Vagina (tissue), 2 donors: ENCODE measurements at regions not wholly inside any gene's neighbourhood (a gene's known extent, or its start where the extent isn't known, plus 50 kb on each side); places are given as distances from the start of the nearest gene placed in this dataset.
"Not testable (repeated sequence)": the region's sequence is repeated elsewhere in the genome, so short reads cannot be mapped to it uniquely, and the experiment has no call there.

Source experiments
- DNase-seq, 2 donors: peaks; one replicate each; pipeline ENCODE4 v3.0.0-alpha.2; 2017; ENCODE audit errors: extremely low spot score in 2 of 2
- H3K27ac ChIP-seq: fragments of 200-600 bp; sonication (generic); one replicate; pipeline ENCODE4 v1.5.1; 2019
- H3K27me3 ChIP-seq: fragments of 200-600 bp; sonication (generic); one replicate; pipeline ENCODE4 v1.5.1; 2019
- H3K36me3 ChIP-seq, 2 donors: fragments of 200-600 bp; sonication (generic); one replicate each; pipeline ENCODE4 v1.5.1; 2017 to 2019
- H3K4me1 ChIP-seq: fragments of 200-600 bp; sonication (generic); one replicate; pipeline ENCODE4 v1.5.1; 2019
- H3K4me3 ChIP-seq, 2 donors: fragments of 200-600 bp; sonication (generic); 1 replicate in 1 of 2; 2 replicates in 1 of 2; pipeline ENCODE4 v1.5.1; 2016 to 2019
- H3K9me3 ChIP-seq: fragments of 200-600 bp; sonication (generic); one replicate; pipeline ENCODE4 v1.5.1; 2019
- POLR2A ChIP-seq, 2 donors: fragments of 450-650 bp; IDR thresholded peaks; one replicate each; pipeline ENCODE4 v1.6.1; 2017; ENCODE audit warnings: antibody characterized with exemption in 2 of 2, mild to moderate bottlenecking in 2 of 2, moderate library complexity in 2 of 2
- POLR2AphosphoS5 ChIP-seq, 2 donors: sonication (generic); formaldehyde crosslinking; IDR thresholded peaks; one replicate each; pipeline ENCODE4 v1.9.0; 2017; ENCODE audit warnings: antibody characterized with exemption in 2 of 2, mild to moderate bottlenecking in 2 of 2, low read depth in 1 of 2; ENCODE audit not compliant: insufficient read depth in 1 of 2
- intact Hi-C: fragments of 100-400 bp; cut with DNase I; formaldehyde crosslinking; loops from one replicate; pipeline ENCODE4 v1.15.1; 2023
- TF ChIP-seq, protein P1 (sequence below), 3 experiments: fragments of 450-650 bp in 2 of 3; fragments of 200-600 bp in 1 of 3; sonication (generic) in 1 of 3; IDR thresholded peaks; one replicate each; pipeline ENCODE4 v1.5.1; 2017 to 2019; ENCODE audit warnings: antibody characterized with exemption in 3 of 3, mild to moderate bottlenecking in 2 of 3, moderate library complexity in 2 of 3

GRCh38 chr4:160426233-160426632, 1323.4 kb downstream of the RAPGEF2 start:
- Histone ChIP-seq H3K27me3 (no peaks in the 10 kb centered on the region), H3K27ac (no peak overlapping the region), H3K4me1 (no peaks in the 10 kb centered on the region), H3K9me3 (no peaks in the 10 kb centered on the region), H3K36me3 (no peaks in the 10 kb centered on the region), H3K4me3 (no peak overlapping the region)
- intact Hi-C loops = no loop called here
- TF ChIP-seq, protein P1, sequence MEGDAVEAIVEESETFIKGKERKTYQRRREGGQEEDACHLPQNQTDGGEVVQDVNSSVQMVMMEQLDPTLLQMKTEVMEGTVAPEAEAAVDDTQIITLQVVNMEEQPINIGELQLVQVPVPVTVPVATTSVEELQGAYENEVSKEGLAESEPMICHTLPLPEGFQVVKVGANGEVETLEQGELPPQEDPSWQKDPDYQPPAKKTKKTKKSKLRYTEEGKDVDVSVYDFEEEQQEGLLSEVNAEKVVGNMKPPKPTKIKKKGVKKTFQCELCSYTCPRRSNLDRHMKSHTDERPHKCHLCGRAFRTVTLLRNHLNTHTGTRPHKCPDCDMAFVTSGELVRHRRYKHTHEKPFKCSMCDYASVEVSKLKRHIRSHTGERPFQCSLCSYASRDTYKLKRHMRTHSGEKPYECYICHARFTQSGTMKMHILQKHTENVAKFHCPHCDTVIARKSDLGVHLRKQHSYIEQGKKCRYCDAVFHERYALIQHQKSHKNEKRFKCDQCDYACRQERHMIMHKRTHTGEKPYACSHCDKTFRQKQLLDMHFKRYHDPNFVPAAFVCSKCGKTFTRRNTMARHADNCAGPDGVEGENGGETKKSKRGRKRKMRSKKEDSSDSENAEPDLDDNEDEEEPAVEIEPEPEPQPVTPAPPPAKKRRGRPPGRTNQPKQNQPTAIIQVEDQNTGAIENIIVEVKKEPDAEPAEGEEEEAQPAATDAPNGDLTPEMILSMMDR (IDR thresholded peaks at IDR 0.05) = no peak
- TF ChIP-seq POLR2AphosphoS5 (IDR thresholded peaks at IDR 0.05; ENCODE audit: insufficient read depth in 1 of 2, low read depth in 1 of 2) (no peak), POLR2A (IDR thresholded peaks at IDR 0.05) (no peak)
- no peak for DNase-seq

DNA sequence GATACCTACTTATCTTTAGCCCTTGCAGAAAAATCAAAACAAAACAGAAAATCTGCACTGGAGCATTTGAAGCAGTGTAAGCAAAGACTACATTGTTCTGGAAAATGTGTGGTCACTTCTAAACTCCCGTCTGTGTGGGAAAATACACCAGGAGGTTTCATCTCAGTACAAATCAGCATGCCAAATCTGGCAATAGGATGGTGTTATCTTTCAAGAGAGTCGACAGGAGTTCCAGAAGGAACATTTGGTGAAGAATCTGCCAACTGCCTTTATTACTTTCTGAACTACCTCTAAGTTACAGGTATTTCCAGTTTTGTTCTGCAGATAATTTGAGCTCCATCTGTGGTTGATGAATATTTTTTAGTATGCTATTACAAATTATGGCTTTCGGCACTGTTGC, 1348.0 kb downstream of the RAPGEF2 start:
- H3K9me3 ChIP-seq = no peaks in the 10 kb centered on the region
- H3K27ac ChIP-seq = no peak overlapping the region
- H3K4me1 ChIP-seq = no peaks in the 10 kb centered on the region
- intact Hi-C loops = no loop called here
- DNase-seq = no peak
- TF ChIP-seq, protein P1 (IDR thresholded peaks at IDR 0.05) = no peak
- TF ChIP-seq POLR2A (IDR thresholded peaks at IDR 0.05) (no peak), POLR2AphosphoS5 (IDR thresholded peaks at IDR 0.05; ENCODE audit: insufficient read depth in 1 of 2, low read depth in 1 of 2) (no peak)
- no peaks in the 10 kb centered on the region for H3K27me3 ChIP-seq
- H3K4me3 ChIP-seq = no peak overlapping the region
- H3K36me3 ChIP-seq = no peaks in the 10 kb centered on the region

DNA sequence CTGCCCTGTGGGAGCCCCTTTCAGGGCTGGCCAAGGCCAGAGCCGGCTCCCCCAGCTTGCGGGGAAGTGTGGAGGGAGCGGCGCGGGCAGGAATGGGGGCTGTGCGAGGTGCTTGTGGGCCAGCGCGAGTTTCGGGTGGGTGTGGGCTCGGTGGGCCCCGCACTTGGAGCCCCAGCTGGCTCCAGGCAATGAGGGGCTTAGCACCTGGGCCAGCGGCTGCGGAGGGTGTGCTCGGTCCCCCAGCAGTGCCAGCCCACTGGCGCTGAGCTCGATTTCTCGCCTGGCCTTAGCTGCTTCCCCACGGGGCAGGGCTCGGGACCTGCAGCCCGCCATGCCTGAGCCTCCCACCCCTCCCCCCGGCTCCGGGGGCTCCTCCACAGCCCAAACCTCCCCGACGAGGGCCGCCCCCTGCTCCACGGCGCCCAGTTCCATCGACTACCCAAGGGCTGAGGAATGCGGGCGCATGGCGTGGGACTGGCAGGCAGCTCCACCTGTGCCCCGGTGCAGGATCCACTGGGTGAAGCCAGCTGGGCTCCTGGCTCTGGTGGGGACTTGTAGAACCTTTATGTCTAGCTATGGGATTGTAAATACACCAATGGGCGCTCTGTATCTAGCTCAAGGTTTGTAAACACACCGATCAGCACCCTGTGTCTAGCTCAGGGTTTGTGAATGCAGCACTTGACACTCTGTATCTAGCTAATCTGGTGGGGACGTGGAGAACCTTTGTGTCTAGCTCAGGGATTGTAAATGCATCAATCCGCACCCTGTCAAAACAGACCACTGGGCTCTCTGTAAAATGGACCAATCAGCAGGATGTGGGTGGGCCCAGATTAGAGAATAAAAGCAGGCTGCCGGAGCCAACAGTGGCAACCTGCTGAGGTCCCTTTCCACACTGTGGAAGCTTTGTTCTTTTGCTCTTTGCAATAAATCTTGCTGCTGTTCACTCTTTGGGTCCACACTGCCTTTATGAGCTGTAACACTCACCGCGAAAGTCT, 1379.1 kb downstream of the RAPGEF2 start:
- intact Hi-C loops, DNase-seq, H3K4me3 ChIP-seq: not testable (repeated sequence)

GRCh38 chr4:160485071-160485687, 1382.3 kb downstream of the RAPGEF2 start:
- no peaks in the 10 kb centered on the region for H3K27me3 ChIP-seq
- no peak overlapping the region for H3K4me3 ChIP-seq
- intact Hi-C loops = no loop called here
- TF ChIP-seq POLR2A (IDR thresholded peaks at IDR 0.05) = no peak
- no peak for TF ChIP-seq POLR2AphosphoS5 (IDR thresholded peaks at IDR 0.05; ENCODE audit: insufficient read depth in 1 of 2, low read depth in 1 of 2)
- TF ChIP-seq, protein P1 (IDR thresholded peaks at IDR 0.05) = no peak
- H3K27ac ChIP-seq = no peak overlapping the region
- DNase-seq = no peak
- no peaks in the 10 kb centered on the region for H3K4me1 ChIP-seq
- H3K9me3 ChIP-seq = no peaks in the 10 kb centered on the region
- no peaks in the 10 kb centered on the region for H3K36me3 ChIP-seq

More for the DNA sequence above, 1379.1 kb downstream of the RAPGEF2 start:
- H3K4me1 ChIP-seq, H3K36me3 ChIP-seq, H3K27ac ChIP-seq, H3K27me3 ChIP-seq, H3K9me3 ChIP-seq: not testable (repeated sequence)

DNA sequence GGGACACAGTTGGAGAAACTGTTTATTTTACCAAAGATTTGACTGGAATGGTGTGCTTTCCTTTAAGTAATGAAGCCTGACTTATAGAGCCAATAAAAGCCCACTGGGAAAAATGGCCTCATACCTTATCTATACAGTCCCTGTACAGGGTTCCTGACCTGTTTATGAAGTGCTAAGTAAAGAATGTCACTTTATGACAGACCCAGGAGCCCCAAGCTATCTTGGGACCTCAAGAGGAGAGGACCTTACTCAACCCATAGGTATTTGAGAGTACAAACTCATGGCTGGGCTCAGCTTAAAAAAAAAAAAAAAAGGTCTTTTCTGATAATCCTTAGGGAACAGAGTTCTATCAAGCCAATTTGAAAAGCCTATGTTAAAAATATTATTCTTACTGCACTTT, 1389.3 kb downstream of the RAPGEF2 start:
- no peak for DNase-seq
- intact Hi-C loops = no loop called here
- Histone ChIP-seq H3K9me3 (no peaks in the 10 kb centered on the region), H3K4me3 (no peak overlapping the region), H3K4me1 (no peaks in the 10 kb centered on the region), H3K27me3 (no peaks in the 10 kb centered on the region), H3K36me3 (no peaks in the 10 kb centered on the region), H3K27ac (no peak overlapping the region)
- TF ChIP-seq POLR2A (IDR thresholded peaks at IDR 0.05) = no peak
- TF ChIP-seq, protein P1 (IDR thresholded peaks at IDR 0.05) = no peak
- TF ChIP-seq POLR2AphosphoS5 (IDR thresholded peaks at IDR 0.05; ENCODE audit: insufficient read depth in 1 of 2, low read depth in 1 of 2) = no peak
